ENCODE measurements at regions not wholly inside any gene's neighbourhood (a gene's known extent, or its start where the extent isn't known, plus 50 kb on each side); places are given as distances from the start of the nearest gene placed in this dataset.
"Not testable (repeated sequence)": the region's sequence is repeated elsewhere in the genome, so short reads cannot be mapped to it uniquely, and the experiment has no call there.

GRCh38 chrY:3527040-3527439 is 51.8 kb upstream of the TGIF2LY start:
- not testable (repeated sequence) for TF ChIP-seq ZNF274 (IDR thresholded peaks at IDR 0.05; ENCODE audit: low read depth, low read length); YY1 (IDR thresholded peaks at IDR 0.05; ENCODE audit: insufficient read depth, insufficient read length); SUZ12 (IDR thresholded peaks at IDR 0.05; ENCODE audit: extremely low read depth, insufficient read depth, insufficient read length)
